ENCODE measurements at regions not wholly inside any gene's neighbourhood (a gene's known extent, or its start where the extent isn't known, plus 50 kb on each side); places are given as distances from the start of the nearest gene placed in this dataset.

DNA sequence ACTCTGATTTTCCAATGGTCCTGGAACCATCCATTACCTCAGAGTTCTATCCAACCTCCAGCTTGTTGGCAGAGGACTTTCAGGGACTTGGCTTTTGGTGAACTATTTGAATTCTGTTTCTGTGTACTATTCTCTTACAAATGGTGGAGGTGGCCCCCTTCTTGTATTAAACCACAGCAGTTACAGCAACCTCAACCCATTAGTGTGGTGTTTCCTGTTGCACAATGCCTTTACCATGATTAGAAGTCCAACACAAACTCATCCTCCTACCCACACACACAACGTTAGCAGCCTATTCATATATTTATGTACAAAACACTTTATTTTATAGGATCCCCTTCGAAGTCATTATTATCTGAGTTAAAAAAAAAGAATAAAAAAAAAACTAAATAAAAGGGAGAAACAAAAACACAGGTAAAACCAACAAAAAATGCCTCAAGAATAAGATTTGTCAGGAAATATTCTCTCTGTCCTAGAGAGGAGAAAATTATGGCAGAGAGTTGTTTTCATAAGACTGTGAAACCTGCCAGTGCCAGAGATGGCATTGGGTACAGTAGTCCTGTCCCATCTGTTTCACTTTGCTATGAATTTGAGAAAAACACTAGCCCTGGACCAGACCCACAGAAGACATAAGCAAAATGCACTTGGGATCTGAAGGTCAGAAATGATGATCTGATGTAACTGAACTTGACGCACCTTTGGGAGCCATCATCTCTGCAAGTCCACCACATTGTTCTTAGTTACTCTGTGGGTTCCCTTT is 1896.0 kb upstream of the PIK3C3 start:
- Mint-ChIP-seq H3K4me1 (ENCODE audit: low read depth) (no peaks in the 10 kb centered on the region), H3K27me3 (no peaks in the 10 kb centered on the region), H3K4me3 (no peak overlapping the region), H3K27ac (no peak overlapping the region), H3K36me3 (ENCODE audit: low read depth) (no peaks in the 10 kb centered on the region), H3K9me3 (peaks cover 8% of the 10 kb centered on the region)
- intact Hi-C loops (cut with micrococcal nuclease): no loop called here

DNA sequence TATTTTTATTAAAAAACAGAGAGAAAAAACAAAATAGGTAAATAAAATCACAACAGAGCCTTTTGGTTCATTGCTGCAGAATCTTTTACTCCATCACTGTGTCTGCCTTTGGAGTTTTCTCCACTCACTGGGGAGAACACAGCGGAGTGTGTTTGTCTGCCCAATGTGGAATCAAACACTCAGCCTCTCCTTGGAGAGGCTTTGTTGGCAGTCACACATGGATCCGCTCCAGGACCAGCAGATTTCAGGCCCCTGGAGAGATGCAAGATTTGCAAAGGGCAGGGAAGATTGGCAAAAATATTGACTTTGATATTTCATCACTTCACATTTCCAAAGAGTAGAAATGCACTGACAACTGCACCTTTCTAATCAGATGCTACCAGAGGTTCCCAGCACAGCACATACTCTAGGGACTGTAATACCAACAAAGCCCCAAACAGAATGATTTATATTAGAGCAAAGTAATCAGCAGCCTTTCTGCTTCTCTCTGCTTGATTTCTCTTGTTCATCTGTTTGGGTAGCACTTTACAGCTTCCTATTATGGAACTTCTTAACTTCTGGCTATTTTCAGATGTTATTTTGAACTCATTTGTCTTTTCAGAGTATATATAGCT is 1898.8 kb upstream of the PIK3C3 start:
- Mint-ChIP-seq H3K4me1 (ENCODE audit: low read depth) (no peaks in the 10 kb centered on the region), H3K9me3 (peaks cover 8% of the 10 kb centered on the region), H3K27ac (no peak overlapping the region), H3K36me3 (ENCODE audit: low read depth) (no peaks in the 10 kb centered on the region), H3K4me3 (no peak overlapping the region), H3K27me3 (no peaks in the 10 kb centered on the region)
- intact Hi-C loops (cut with micrococcal nuclease): no loop called here

- no peak overlapping the region for H3K4me3 Mint-ChIP-seq
- peaks cover 8% of the 10 kb centered on the region for H3K9me3 Mint-ChIP-seq
- no peaks in the 10 kb centered on the region for H3K36me3 Mint-ChIP-seq (ENCODE audit: low read depth)
- H3K27me3 Mint-ChIP-seq: no peaks in the 10 kb centered on the region
- H3K27ac Mint-ChIP-seq: no peak overlapping the region
- intact Hi-C loops (cut with micrococcal nuclease): no loop called here
- no peaks in the 10 kb centered on the region for H3K4me1 Mint-ChIP-seq (ENCODE audit: low read depth)
These were observed 1899.8 kb upstream of the PIK3C3 start for GRCh38 chr18:40055262-40055661.

GRCh38 chr18:40049716-40050115 is 1905.3 kb upstream of the PIK3C3 start:
- Mint-ChIP-seq H3K9me3 (peaks cover 19% of the 10 kb centered on the region), H3K27me3 (no peaks in the 10 kb centered on the region), H3K4me1 (ENCODE audit: low read depth) (no peaks in the 10 kb centered on the region), H3K27ac (no peak overlapping the region), H3K4me3 (no peak overlapping the region), H3K36me3 (ENCODE audit: low read depth) (no peaks in the 10 kb centered on the region)
- intact Hi-C loops (cut with micrococcal nuclease): no loop called here

- Mint-ChIP-seq H3K27me3 (no peaks in the 10 kb centered on the region), H3K4me1 (ENCODE audit: low read depth) (no peaks in the 10 kb centered on the region), H3K4me3 (no peak overlapping the region), H3K36me3 (ENCODE audit: low read depth) (no peaks in the 10 kb centered on the region), H3K27ac (no peak overlapping the region), H3K9me3 (peaks cover 20% of the 10 kb centered on the region)
- intact Hi-C loops (cut with micrococcal nuclease): no loop called here
These were observed 1906.0 kb upstream of the PIK3C3 start for GRCh38 chr18:40048886-40049650.

DNA sequence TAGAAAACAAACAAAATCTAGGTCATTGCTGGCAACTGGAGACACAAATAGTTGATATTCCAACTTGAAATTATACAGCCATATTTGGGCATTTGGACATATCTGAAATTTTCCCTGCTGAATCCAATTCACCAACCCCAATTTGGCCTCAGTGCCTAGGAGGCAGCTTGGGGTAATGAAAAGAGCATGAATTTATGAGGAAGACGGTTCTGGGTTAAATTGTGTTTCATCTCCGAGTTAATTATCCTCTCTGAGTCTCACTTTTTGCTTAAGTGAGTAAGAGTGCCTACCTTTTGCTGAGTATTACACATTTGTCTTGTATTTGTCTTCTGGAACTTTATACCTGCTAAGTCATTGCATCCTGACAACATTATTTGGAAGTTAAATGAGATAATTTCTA is 1906.8 kb upstream of the PIK3C3 start:
- peaks cover 27% of the 10 kb centered on the region for H3K9me3 Mint-ChIP-seq
- H3K36me3 Mint-ChIP-seq (ENCODE audit: low read depth): no peaks in the 10 kb centered on the region
- no peaks in the 10 kb centered on the region for H3K27me3 Mint-ChIP-seq
- H3K4me1 Mint-ChIP-seq (ENCODE audit: low read depth): no peaks in the 10 kb centered on the region
- no peak overlapping the region for H3K4me3 Mint-ChIP-seq
- intact Hi-C loops (cut with micrococcal nuclease): no loop called here
- H3K27ac Mint-ChIP-seq: no peak overlapping the region

- H3K4me3 Mint-ChIP-seq: no peak overlapping the region
- intact Hi-C loops (cut with micrococcal nuclease): no loop called here
- H3K27me3 Mint-ChIP-seq: no peaks in the 10 kb centered on the region
- peaks cover 27% of the 10 kb centered on the region for H3K9me3 Mint-ChIP-seq
- H3K4me1 Mint-ChIP-seq (ENCODE audit: low read depth): no peaks in the 10 kb centered on the region
- no peak overlapping the region for H3K27ac Mint-ChIP-seq
- no peaks in the 10 kb centered on the region for H3K36me3 Mint-ChIP-seq (ENCODE audit: low read depth)
These were observed 1908.4 kb upstream of the PIK3C3 start for GRCh38 chr18:40046596-40046995.

GRCh38 chr18:40041951-40042350 is 1913.1 kb upstream of the PIK3C3 start:
- Mint-ChIP-seq H3K36me3 (ENCODE audit: low read depth) (no peaks in the 10 kb centered on the region), H3K4me1 (ENCODE audit: low read depth) (no peaks in the 10 kb centered on the region), H3K4me3 (no peak overlapping the region), H3K27me3 (no peaks in the 10 kb centered on the region), H3K9me3 (peaks cover 55% of the 10 kb centered on the region), H3K27ac (no peak overlapping the region)
- intact Hi-C loops (cut with micrococcal nuclease): no loop called here

DNA sequence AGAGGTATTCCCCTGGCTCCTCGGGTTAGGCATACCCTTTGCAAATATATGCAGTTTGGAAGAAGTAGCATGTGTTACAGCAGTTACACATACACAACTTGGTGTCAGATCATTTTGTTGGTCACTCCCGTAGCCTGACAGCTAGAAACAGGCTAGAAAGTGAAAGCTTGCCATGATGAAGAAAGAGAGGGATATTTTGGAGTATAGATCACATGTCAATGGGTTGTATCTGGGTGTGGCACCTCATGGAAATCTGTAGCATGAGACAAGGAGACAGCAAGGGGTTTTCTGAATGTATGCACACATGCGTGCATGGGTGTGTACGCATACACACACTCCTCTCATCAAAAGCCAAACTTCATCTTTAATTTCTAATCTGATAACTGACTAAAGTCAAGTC is 1914.5 kb upstream of the PIK3C3 start:
- Mint-ChIP-seq H3K36me3 (ENCODE audit: low read depth) (no peaks in the 10 kb centered on the region), H3K4me1 (ENCODE audit: low read depth) (no peaks in the 10 kb centered on the region), H3K4me3 (no peak overlapping the region), H3K27me3 (no peaks in the 10 kb centered on the region), H3K27ac (no peak overlapping the region), H3K9me3 (peaks cover 43% of the 10 kb centered on the region)
- intact Hi-C loops (cut with micrococcal nuclease): no loop called here

DNA sequence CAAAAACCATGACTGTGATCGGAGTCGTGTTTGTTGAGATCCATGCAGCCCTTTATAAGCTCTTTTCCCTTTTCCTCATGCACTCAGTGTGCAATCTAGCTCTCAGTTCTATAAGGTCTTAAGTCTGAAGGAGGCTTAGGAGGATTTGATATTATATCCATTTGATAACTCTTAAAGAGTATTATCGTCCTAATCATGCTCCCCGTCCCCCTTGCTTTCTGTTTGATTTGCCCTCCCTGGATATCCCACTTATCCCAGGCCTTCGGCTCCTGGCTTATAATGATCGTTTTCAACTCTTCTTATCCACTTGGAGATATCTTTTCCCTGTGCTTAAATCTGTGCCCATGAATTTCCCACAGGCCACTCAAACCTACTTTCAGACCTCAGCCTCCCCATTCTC is 1917.7 kb upstream of the PIK3C3 start:
- intact Hi-C loops (cut with micrococcal nuclease): no loop called here
- no peaks in the 10 kb centered on the region for H3K27me3 Mint-ChIP-seq
- peaks cover 41% of the 10 kb centered on the region for H3K9me3 Mint-ChIP-seq
- H3K36me3 Mint-ChIP-seq (ENCODE audit: low read depth): no peaks in the 10 kb centered on the region
- no peaks in the 10 kb centered on the region for H3K4me1 Mint-ChIP-seq (ENCODE audit: low read depth)
- no peak overlapping the region for H3K27ac Mint-ChIP-seq
- H3K4me3 Mint-ChIP-seq: no peak overlapping the region

DNA sequence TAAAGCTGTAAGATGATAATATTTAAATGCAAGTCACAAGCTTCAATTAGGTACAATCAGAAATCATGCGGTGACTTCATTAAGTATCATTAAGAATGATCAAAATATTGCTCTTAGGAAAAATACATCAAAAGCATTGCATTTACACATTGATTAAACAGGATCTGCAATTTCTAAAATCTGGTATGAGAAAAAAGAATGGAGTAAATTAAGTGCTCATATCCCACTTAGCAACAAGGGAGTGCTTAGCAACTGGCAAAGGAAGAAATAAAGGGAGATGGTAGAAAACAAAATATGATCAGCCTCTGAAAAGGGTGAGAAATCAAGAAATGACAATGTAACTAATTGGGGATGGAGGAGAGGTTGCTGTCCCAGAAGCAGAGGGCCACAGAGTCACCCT is 1918.2 kb upstream of the PIK3C3 start:
- Mint-ChIP-seq H3K27ac (no peak overlapping the region), H3K36me3 (ENCODE audit: low read depth) (no peaks in the 10 kb centered on the region), H3K9me3 (peaks cover 41% of the 10 kb centered on the region), H3K4me1 (ENCODE audit: low read depth) (no peaks in the 10 kb centered on the region), H3K4me3 (no peak overlapping the region), H3K27me3 (no peaks in the 10 kb centered on the region)
- intact Hi-C loops (cut with micrococcal nuclease): no loop called here

- Mint-ChIP-seq H3K36me3 (ENCODE audit: low read depth) (no peaks in the 10 kb centered on the region), H3K9me3 (peaks cover 39% of the 10 kb centered on the region), H3K27ac (no peak overlapping the region), H3K4me3 (no peak overlapping the region), H3K27me3 (no peaks in the 10 kb centered on the region), H3K4me1 (ENCODE audit: low read depth) (no peaks in the 10 kb centered on the region)
- intact Hi-C loops (cut with micrococcal nuclease): no loop called here
These were observed 1919.1 kb upstream of the PIK3C3 start for GRCh38 chr18:40035966-40036365.

- H3K27ac Mint-ChIP-seq: no peak overlapping the region
- peaks cover 10% of the 10 kb centered on the region for H3K9me3 Mint-ChIP-seq
- intact Hi-C loops (cut with micrococcal nuclease): no loop called here
- no peaks in the 10 kb centered on the region for H3K27me3 Mint-ChIP-seq
- H3K36me3 Mint-ChIP-seq (ENCODE audit: low read depth): no peaks in the 10 kb centered on the region
- no peaks in the 10 kb centered on the region for H3K4me1 Mint-ChIP-seq (ENCODE audit: low read depth)
- no peak overlapping the region for H3K4me3 Mint-ChIP-seq
These were observed 1923.0 kb upstream of the PIK3C3 start for GRCh38 chr18:40032076-40032475.

DNA sequence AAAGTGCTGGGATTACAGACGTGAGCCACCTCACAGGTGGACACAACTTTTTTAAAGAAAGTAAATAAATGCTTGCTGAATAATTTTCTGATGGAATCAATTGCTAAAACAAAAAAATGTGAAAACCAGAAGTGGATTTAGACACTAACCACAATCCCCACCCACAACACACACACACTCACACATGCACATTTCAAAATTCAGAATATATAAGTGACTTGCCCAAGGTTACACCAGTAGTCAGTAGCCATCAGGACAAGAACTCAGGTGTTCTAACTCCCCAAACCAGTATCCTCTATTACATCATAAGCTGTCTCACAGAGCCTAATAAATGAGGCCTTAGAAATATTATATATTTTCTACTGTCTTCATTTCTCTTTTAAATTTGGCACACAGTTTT is 1923.6 kb upstream of the PIK3C3 start:
- intact Hi-C loops (cut with micrococcal nuclease): no loop called here
- H3K9me3 Mint-ChIP-seq: peaks cover 10% of the 10 kb centered on the region
- no peaks in the 10 kb centered on the region for H3K4me1 Mint-ChIP-seq (ENCODE audit: low read depth)
- no peaks in the 10 kb centered on the region for H3K36me3 Mint-ChIP-seq (ENCODE audit: low read depth)
- no peak overlapping the region for H3K4me3 Mint-ChIP-seq
- no peak overlapping the region for H3K27ac Mint-ChIP-seq
- H3K27me3 Mint-ChIP-seq: no peaks in the 10 kb centered on the region

Measured in dendritic cell treated with granulocyte-macrophage colony-stimulating factor and Interleukin-4, amounts not matched to agents 40 ng/mL and 50 ng/mL, for 4 days (primary cell).